Osteoblast (primary cell): ENCODE measurements at regions not wholly inside any gene's neighbourhood (a gene's known extent, or its start where the extent isn't known, plus 50 kb on each side); places are given as distances from the start of the nearest gene placed in this dataset.

Experiments used
- DNase-seq: peaks from one replicate; pipeline ENCODE4 v3.0.0; 2011; ENCODE audit warnings: low spot score, mixed read lengths; ENCODE audit not compliant: insufficient read length; ENCODE audit errors: missing footprints
- H2AFZ ChIP-seq: 2 replicates; pipeline ENCODE4 v1.6.0; 2011; ENCODE audit warnings: mild to moderate bottlenecking, low read length
- H3K27ac ChIP-seq: 2 replicates; pipeline ENCODE4 v1.5.1; 2011; ENCODE audit warnings: mild to moderate bottlenecking, low read depth, low read length, moderate library complexity
- H3K27me3 ChIP-seq: 2 replicates; pipeline ENCODE4 v1.6.0; 2012; ENCODE audit warnings: mild to moderate bottlenecking, control low read depth, inconsistent platforms, low read length, moderate library complexity; ENCODE audit not compliant: insufficient read depth
- H3K36me3 ChIP-seq: 2 replicates; pipeline ENCODE4 v1.5.1; 2011; ENCODE audit warnings: mild to moderate bottlenecking, low read length, control low read depth, moderate library complexity; ENCODE audit not compliant: insufficient read depth
- H3K4me1 ChIP-seq: 2 replicates; pipeline ENCODE4 v1.5.1; 2011; ENCODE audit warnings: mild to moderate bottlenecking, low read length, control low read depth, moderate library complexity; ENCODE audit not compliant: insufficient read depth
- H3K4me2 ChIP-seq: 2 replicates; pipeline ENCODE4 v1.6.0; 2011; ENCODE audit warnings: mild to moderate bottlenecking, low read length; ENCODE audit not compliant: insufficient read depth
- H3K4me3 ChIP-seq: fragments of 200-600 bp; sonication (generic); 3 replicates; pipeline ENCODE4 v1.5.1; 2012; ENCODE audit warnings: mild to moderate bottlenecking, low read length, inconsistent platforms; ENCODE audit not compliant: insufficient read depth
- H3K79me2 ChIP-seq: 2 replicates; pipeline ENCODE4 v1.6.0; 2012; ENCODE audit warnings: mild to moderate bottlenecking, low read length, control low read depth, inconsistent platforms; ENCODE audit not compliant: insufficient read depth
- H3K9me3 ChIP-seq: 2 replicates; pipeline ENCODE4 v1.5.1; 2011; ENCODE audit warnings: low read depth, low read length, control low read depth
- H4K20me1 ChIP-seq: 2 replicates; pipeline ENCODE4 v1.6.0; 2012; ENCODE audit warnings: mild to moderate bottlenecking, low read length, control low read depth; ENCODE audit not compliant: insufficient read depth
- CTCF ChIP-seq: IDR thresholded peaks from 2 replicates; pipeline ENCODE4 v1.5.1; 2011; ENCODE audit warnings: mild to moderate bottlenecking, low read depth, low read length, moderate library complexity; ENCODE audit errors: extremely low read depth

DNA sequence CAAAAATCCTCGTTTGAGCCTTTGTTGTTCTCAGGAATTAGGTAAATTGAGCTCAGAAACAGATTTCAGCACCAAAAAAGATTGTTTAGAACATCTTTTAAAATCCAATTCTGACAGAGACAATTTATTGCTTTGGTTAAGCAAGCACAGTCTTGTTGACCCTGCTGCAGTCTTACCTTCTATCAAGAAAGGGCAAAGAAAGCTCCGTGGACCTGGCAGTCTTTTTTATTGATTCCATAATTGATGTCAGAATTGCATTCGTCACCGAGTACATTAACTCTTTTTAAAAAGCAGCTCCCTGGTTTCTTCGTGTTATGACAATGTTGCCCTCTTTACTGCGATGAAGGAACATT is 334.8 kb downstream of the FGFR2 start:
- Histone ChIP-seq H3K27ac (no peak overlapping the region), H3K4me2 (no peak overlapping the region), H3K36me3 (no peaks in the 10 kb centered on the region), H3K4me1 (no peaks in the 10 kb centered on the region), H3K27me3 (no peaks in the 10 kb centered on the region), H3K79me2 (no peaks in the 10 kb centered on the region), H2AFZ (no peak overlapping the region), H3K4me3 (no peak overlapping the region), H4K20me1 (no peaks in the 10 kb centered on the region), H3K9me3 (peaks cover 2% of the 10 kb centered on the region)
- TF ChIP-seq CTCF, result no peak
- DNase-seq, result no peak

DNA sequence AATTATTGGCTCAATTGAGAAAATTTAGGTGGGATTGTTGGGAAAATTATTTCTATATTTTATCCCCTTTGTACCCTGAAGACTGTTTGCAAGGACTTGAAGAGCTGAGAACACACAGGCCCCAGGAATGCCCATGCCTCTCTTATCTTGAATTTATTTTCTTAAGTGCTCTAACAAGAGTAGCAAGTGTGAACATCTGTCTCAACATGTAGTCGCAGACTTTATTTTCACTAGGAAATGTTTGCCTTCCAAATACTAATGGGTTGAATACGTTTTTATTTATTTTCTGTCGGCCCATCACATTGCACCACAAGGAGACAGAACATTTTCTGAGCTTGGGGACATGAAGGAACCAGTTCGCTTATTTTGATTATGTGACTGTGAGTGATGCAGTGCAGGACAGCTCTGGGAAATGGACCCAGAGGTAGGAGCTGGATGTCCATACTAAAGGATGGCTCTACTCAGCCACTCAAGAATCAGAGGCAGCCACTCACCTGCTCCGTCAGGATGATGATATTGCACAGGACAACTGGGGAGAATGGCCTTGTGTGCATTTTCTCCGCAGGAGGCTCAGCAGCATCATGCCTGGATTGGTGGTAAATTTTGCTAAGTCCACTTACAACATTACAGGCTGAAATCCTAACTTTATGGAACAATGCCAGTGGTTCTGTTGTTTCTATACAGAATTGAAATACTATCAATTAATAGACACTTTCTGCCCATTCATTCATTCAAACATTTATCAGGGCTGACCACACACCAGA is 332.7 kb downstream of the FGFR2 start:
- TF ChIP-seq CTCF, result no peak
- Histone ChIP-seq H3K4me1 (no peaks in the 10 kb centered on the region), H3K27ac (no peak overlapping the region), H3K27me3 (no peaks in the 10 kb centered on the region), H3K9me3 (peaks cover 2% of the 10 kb centered on the region), H2AFZ (no peak overlapping the region), H3K36me3 (no peaks in the 10 kb centered on the region), H4K20me1 (no peaks in the 10 kb centered on the region), H3K79me2 (no peaks in the 10 kb centered on the region), H3K4me3 (no peak overlapping the region), H3K4me2 (no peak overlapping the region)
- no peak for DNase-seq

DNA sequence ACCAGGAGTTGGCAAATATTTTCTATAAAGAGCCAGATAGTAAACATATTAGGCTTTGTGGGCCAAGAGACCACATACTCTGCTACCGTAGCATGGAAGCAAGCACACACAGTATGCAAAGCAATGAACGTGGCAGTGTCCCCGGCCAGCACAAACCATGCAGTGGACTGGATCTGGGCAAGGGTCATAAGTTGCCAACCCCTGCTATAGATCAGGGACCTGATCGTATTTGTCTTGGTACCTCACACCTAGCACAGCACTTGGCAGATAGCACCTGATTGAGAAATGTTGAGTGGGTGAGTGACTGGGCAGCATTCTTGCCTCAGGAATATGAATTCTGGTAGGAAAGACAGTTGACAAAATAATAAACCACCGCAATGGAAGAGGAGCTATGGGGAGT is 331.9 kb downstream of the FGFR2 start:
- Histone ChIP-seq H3K36me3 (no peaks in the 10 kb centered on the region), H3K4me3 (no peak overlapping the region), H3K9me3 (peaks cover 2% of the 10 kb centered on the region), H3K4me2 (no peak overlapping the region), H2AFZ (no peak overlapping the region), H3K27me3 (no peaks in the 10 kb centered on the region), H3K4me1 (no peaks in the 10 kb centered on the region), H3K79me2 (no peaks in the 10 kb centered on the region), H3K27ac (no peak overlapping the region), H4K20me1 (no peaks in the 10 kb centered on the region)
- no peak for DNase-seq
- no peak for TF ChIP-seq CTCF

DNA sequence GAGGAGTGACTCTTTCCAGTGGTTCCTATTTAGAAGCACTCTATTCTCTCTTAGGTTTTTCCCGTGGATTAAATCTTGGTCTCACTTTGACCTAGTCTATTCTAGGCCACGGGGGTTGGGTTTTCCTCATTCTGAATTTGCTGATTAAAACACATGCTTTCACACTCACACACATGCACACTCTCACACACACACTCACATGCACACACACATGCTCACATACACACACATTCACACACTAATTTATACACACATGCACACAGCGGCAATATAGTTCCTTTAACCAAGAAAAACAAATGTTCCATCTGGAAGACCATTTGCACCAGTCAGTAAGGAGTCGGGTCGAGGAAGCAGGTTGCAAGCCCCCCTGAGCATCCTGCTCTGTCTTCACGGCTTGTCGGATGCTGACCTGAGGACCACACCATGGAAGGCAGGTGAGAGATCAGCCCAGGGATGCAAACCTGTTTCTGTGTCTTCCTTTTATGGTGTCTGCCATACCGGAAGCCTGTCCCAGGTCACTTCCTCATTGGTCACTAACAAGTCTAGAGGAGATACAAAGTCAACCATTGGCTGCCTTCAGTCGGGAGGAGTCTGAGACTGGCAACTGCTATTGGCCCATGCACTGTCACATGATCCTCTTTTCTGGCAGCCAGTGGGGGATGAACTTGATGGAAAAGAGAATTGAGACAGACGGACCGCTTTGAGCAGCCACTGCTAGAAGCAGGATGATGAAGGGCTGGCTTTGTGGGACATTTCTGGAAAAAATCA is 330.8 kb downstream of the FGFR2 start:
- Histone ChIP-seq H3K4me3 (no peak overlapping the region), H3K36me3 (no peaks in the 10 kb centered on the region), H3K9me3 (peaks cover 2% of the 10 kb centered on the region), H4K20me1 (no peaks in the 10 kb centered on the region), H2AFZ (no peak overlapping the region), H3K27ac (no peak overlapping the region), H3K4me1 (no peaks in the 10 kb centered on the region), H3K4me2 (no peak overlapping the region), H3K27me3 (no peaks in the 10 kb centered on the region), H3K79me2 (no peaks in the 10 kb centered on the region)
- no peak for TF ChIP-seq CTCF
- no peak for DNase-seq
